ENCODE measurements at regions not wholly inside any gene's neighbourhood (a gene's known extent, or its start where the extent isn't known, plus 50 kb on each side); places are given as distances from the start of the nearest gene placed in this dataset.

DNA sequence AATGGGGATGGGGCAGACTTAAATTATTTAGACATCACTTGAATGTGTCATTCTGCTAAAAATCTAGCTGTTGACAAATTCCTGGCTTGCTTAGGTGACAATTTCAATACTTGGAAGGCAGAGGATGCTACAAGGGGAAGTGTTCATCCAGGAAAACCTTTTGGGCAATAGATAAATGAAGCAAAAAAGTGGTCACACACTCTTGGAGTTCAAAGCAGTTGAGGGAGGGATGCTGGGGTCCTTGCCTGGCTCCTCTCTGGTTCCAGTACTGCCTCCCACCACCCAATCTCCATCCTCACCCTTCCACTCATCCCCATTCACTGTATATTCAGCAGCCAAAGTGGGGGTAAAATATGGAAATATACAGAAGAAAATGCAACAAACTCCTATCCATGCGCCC is 52.6 kb upstream of the FRMD4B start:
- WGBS, 2 donors: 85 to 100% methylated on average over 1 of the region's 1 CpG
- no peak for TF ChIP-seq POLR2A (IDR thresholded peaks at IDR 0.05)
- TF ChIP-seq, protein P1, sequence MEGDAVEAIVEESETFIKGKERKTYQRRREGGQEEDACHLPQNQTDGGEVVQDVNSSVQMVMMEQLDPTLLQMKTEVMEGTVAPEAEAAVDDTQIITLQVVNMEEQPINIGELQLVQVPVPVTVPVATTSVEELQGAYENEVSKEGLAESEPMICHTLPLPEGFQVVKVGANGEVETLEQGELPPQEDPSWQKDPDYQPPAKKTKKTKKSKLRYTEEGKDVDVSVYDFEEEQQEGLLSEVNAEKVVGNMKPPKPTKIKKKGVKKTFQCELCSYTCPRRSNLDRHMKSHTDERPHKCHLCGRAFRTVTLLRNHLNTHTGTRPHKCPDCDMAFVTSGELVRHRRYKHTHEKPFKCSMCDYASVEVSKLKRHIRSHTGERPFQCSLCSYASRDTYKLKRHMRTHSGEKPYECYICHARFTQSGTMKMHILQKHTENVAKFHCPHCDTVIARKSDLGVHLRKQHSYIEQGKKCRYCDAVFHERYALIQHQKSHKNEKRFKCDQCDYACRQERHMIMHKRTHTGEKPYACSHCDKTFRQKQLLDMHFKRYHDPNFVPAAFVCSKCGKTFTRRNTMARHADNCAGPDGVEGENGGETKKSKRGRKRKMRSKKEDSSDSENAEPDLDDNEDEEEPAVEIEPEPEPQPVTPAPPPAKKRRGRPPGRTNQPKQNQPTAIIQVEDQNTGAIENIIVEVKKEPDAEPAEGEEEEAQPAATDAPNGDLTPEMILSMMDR (IDR thresholded peaks at IDR 0.05): no peak
- intact Hi-C loops (cut with DNase I; ENCODE audit: low total_unique reads): no loop called here
- no peak overlapping the region for H3K4me3 ChIP-seq (ENCODE audit: low read depth, poor library complexity, severe bottlenecking)
- no peak for DNase-seq (ENCODE audit: low spot score in 2 of 2)

GRCh38 chr3:69435274-69436265 is 49.7 kb upstream of the FRMD4B start:
- no peak overlapping the region for H3K4me3 ChIP-seq (ENCODE audit: low read depth, poor library complexity, severe bottlenecking)
- TF ChIP-seq, protein P1 (IDR thresholded peaks at IDR 0.05): no peak
- intact Hi-C loops (cut with DNase I; ENCODE audit: low total_unique reads): no loop called here
- WGBS, 2 donors: 66 to 69% methylated on average over 2 of the region's 2 CpGs
- DNase-seq (ENCODE audit: low spot score in 2 of 2): no peak
